HEK293 (cell line): ENCODE measurements at regions not wholly inside any gene's neighbourhood (a gene's known extent, or its start where the extent isn't known, plus 50 kb on each side); places are given as distances from the start of the nearest gene placed in this dataset.

ENCODE experiments used
- CTCF ChIA-PET: fragments of 350-600 bp; formaldehyde crosslinking; extraction: SDS; loops from one replicate; lab custom pipeline; 2021; ENCODE audit warnings: antibody characterized with exemption; lab: Yijun Ruan, JAX
- POLR2A ChIA-PET: fragments of 300-600 bp; formaldehyde crosslinking; extraction: SDS; loops from one replicate; lab custom pipeline; 2020; ENCODE audit warnings: antibody characterized with exemption, inconsistent platforms; lab: Yijun Ruan, JAX
- H3K27ac ChIP-seq: fragments of 200-500 bp; sonication (Bioruptor generic); 2 replicates; pipeline ENCODE4 v1.5.1; 2014; ENCODE audit warnings: low read depth, low read length, control low read depth, inconsistent platforms; ENCODE audit errors: extremely low read depth
- H3K36me3 ChIP-seq, 2 experiments: fragments of 200-500 bp in 1 of 2; sonication (Bioruptor generic) in 1 of 2; 1 replicate in 1 of 2; 2 replicates in 1 of 2; pipeline ENCODE4 v1.5.1; 2014 to 2017; ENCODE audit warnings: inconsistent platforms in 2 of 2, low read length in 2 of 2; ENCODE audit not compliant: control insufficient read depth in 2 of 2, insufficient read depth in 1 of 2
- H3K4me1 ChIP-seq: fragments of 200-500 bp; sonication (Bioruptor generic); 2 replicates; pipeline ENCODE4 v1.5.1; 2014; ENCODE audit warnings: mild to moderate bottlenecking, low read length, inconsistent platforms; ENCODE audit not compliant: control insufficient read depth, insufficient read depth
- H3K4me3 ChIP-seq: 2 replicates; pipeline ENCODE4 v1.5.1; 2011; ENCODE audit warnings: low read depth, mild to moderate bottlenecking, control low read depth, low read length, moderate library complexity
- H3K9me3 ChIP-seq: fragments of 200-500 bp; sonication (Bioruptor generic); 2 replicates; pipeline ENCODE4 v1.5.1; 2014; ENCODE audit warnings: low read depth, low read length, inconsistent platforms; ENCODE audit not compliant: control insufficient read depth, insufficient read depth
- EGR2 ChIP-seq: fragments of 450-650 bp; formaldehyde crosslinking; IDR thresholded peaks from 2 replicates; pipeline ENCODE4 v1.5.1; 2016; ENCODE audit warnings: low read depth, missing biosample characterization, missing genetic modification characterization
- FEZF1 ChIP-seq: fragments of 450-650 bp; formaldehyde crosslinking; IDR thresholded peaks from 2 replicates; pipeline ENCODE4 v1.5.1; 2016; ENCODE audit warnings: missing biosample characterization, missing genetic modification characterization
- GLI2 ChIP-seq: fragments of 450-650 bp; formaldehyde crosslinking; IDR thresholded peaks from 2 replicates; pipeline ENCODE4; 2017; ENCODE audit warnings: missing biosample characterization, missing genetic modification characterization, low read depth, borderline replicate concordance
- KLF10 ChIP-seq: fragments of 450-650 bp; IDR thresholded peaks from 2 replicates; pipeline ENCODE4 v1.5.1; 2018; ENCODE audit warnings: missing biosample characterization, mild to moderate bottlenecking, missing genetic modification characterization
- PRDM4 ChIP-seq: fragments of 450-650 bp; formaldehyde crosslinking; IDR thresholded peaks from 2 replicates; pipeline ENCODE4 v1.5.1; 2017; ENCODE audit warnings: missing biosample characterization, missing genetic modification characterization
- REPIN1 ChIP-seq: fragments of 450-650 bp; formaldehyde crosslinking; IDR thresholded peaks from 2 replicates; pipeline ENCODE4 v1.5.1; 2017; ENCODE audit warnings: missing biosample characterization, missing genetic modification characterization, low read depth
- SALL2 ChIP-seq: fragments of 450-650 bp; formaldehyde crosslinking; IDR thresholded peaks from 2 replicates; pipeline ENCODE4 v1.5.0; 2017; ENCODE audit warnings: missing biosample characterization, mild to moderate bottlenecking, missing genetic modification characterization, borderline replicate concordance
- TCF7L2 ChIP-seq: IDR thresholded peaks from 2 replicates; pipeline ENCODE4 v1.6.1; 2011; ENCODE audit warnings: low read depth, mild to moderate bottlenecking, inconsistent platforms, low read length, moderate library complexity, borderline replicate concordance
- ZBTB48 ChIP-seq: fragments of 450-650 bp; formaldehyde crosslinking; IDR thresholded peaks from 2 replicates; pipeline ENCODE4 v1.5.1; 2016; ENCODE audit warnings: missing biosample characterization, missing genetic modification characterization
- ZFHX2 ChIP-seq: fragments of 450-650 bp; formaldehyde crosslinking; conservative IDR thresholded peaks from 2 replicates; pipeline ENCODE4 v1.5.1; 2016; ENCODE audit warnings: missing biosample characterization, missing genetic modification characterization
- ZFP3 ChIP-seq: fragments of 450-650 bp; formaldehyde crosslinking; IDR thresholded peaks from 2 replicates; pipeline ENCODE4 v1.5.1; 2016; ENCODE audit warnings: low read depth, missing biosample characterization, missing genetic modification characterization
- ZFP37 ChIP-seq: fragments of 450-650 bp; formaldehyde crosslinking; IDR thresholded peaks from 2 replicates; pipeline ENCODE4 v1.5.1; 2016; ENCODE audit warnings: missing biosample characterization, missing genetic modification characterization
- ZIC2 ChIP-seq: fragments of 450-650 bp; formaldehyde crosslinking; IDR thresholded peaks from 2 replicates; pipeline ENCODE4 v1.5.1; 2016; ENCODE audit warnings: missing biosample characterization, missing genetic modification characterization
- ZNF175 ChIP-seq: fragments of 450-650 bp; formaldehyde crosslinking; IDR thresholded peaks from 2 replicates; pipeline ENCODE4 v1.5.1; 2016; ENCODE audit warnings: missing biosample characterization, missing genetic modification characterization
- ZNF311 ChIP-seq: fragments of 450-650 bp; formaldehyde crosslinking; IDR thresholded peaks from 2 replicates; pipeline ENCODE4 v1.5.1; 2017; ENCODE audit warnings: missing biosample characterization, missing genetic modification characterization, borderline replicate concordance
- ZNF416 ChIP-seq: fragments of 450-650 bp; formaldehyde crosslinking; IDR thresholded peaks from 2 replicates; pipeline ENCODE4 v1.5.1; 2016; ENCODE audit warnings: missing biosample characterization, missing genetic modification characterization
- ZNF423 ChIP-seq: fragments of 450-650 bp; formaldehyde crosslinking; IDR thresholded peaks from 2 replicates; pipeline ENCODE4 v1.5.1; 2016; ENCODE audit warnings: missing biosample characterization, missing genetic modification characterization
- ZNF426 ChIP-seq: fragments of 450-650 bp; formaldehyde crosslinking; IDR thresholded peaks from 2 replicates; pipeline ENCODE4 v1.5.1; 2017; ENCODE audit warnings: missing biosample characterization, missing genetic modification characterization, mild to moderate bottlenecking, inconsistent platforms, moderate library complexity
- ZNF514 ChIP-seq: fragments of 450-650 bp; formaldehyde crosslinking; IDR thresholded peaks from 2 replicates; pipeline ENCODE4 v1.5.1; 2016; ENCODE audit warnings: missing biosample characterization, missing genetic modification characterization
- ZNF548 ChIP-seq: fragments of 450-650 bp; formaldehyde crosslinking; IDR thresholded peaks from 2 replicates; pipeline ENCODE4 v1.5.1; 2016; ENCODE audit warnings: missing biosample characterization, missing genetic modification characterization
- ZNF610 ChIP-seq: fragments of 450-650 bp; formaldehyde crosslinking; IDR thresholded peaks from 2 replicates; pipeline ENCODE4 v1.5.1; 2016; ENCODE audit warnings: missing biosample characterization, missing genetic modification characterization, borderline replicate concordance
- ZNF664 ChIP-seq: fragments of 450-650 bp; formaldehyde crosslinking; IDR thresholded peaks from 2 replicates; pipeline ENCODE4 v1.5.1; 2016; ENCODE audit warnings: missing biosample characterization, missing genetic modification characterization
- ZNF701 ChIP-seq: fragments of 450-650 bp; formaldehyde crosslinking; IDR thresholded peaks from 2 replicates; pipeline ENCODE4 v1.5.1; 2016; ENCODE audit warnings: missing biosample characterization, missing genetic modification characterization
- ZNF768 ChIP-seq: fragments of 450-650 bp; formaldehyde crosslinking; IDR thresholded peaks from 2 replicates; pipeline ENCODE4 v1.5.1; 2018; ENCODE audit warnings: missing biosample characterization, mild to moderate bottlenecking, missing genetic modification characterization
- ZNF791 ChIP-seq: fragments of 450-650 bp; formaldehyde crosslinking; IDR thresholded peaks from 2 replicates; pipeline ENCODE4 v1.5.1; 2016; ENCODE audit warnings: missing biosample characterization, missing genetic modification characterization
- TF ChIP-seq, protein P1 (sequence below): fragments of 450-650 bp; formaldehyde crosslinking; conservative IDR thresholded peaks from 2 replicates; pipeline ENCODE4 v1.5.1; 2016; ENCODE audit warnings: low read depth, missing biosample characterization, missing genetic modification characterization

DNA sequence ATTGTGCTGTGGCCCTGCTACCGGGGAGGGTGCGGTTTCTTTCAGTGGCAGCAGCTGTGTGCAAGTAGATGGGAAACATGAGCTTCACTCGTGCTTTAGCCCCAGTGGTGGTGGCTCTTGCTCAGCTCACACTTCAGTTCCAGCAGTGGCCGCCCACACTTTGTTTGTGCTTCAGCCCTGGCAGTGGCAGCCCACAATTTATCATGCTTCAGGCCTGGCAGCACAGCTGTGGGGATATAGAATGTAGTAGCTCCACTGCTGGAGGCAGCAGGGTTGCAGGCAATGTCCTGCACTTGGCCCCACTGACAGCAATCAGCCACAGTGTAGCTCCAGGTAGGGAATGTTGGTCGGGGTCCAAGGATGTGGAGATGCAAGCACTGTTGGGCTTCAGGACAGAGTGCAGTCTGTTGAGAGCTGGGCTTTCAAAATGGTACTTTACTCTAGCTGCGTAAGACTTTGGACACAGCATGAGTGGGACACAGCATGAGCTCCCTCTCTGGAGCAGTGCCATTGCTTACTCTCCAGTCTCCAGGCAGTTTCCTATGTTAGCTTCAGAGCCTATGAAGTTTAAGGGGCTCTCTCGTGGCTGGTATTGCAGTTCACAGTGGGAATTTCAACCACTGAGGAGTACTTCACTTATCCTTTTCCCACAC, 413.1 kb downstream of the PDGFC start (continued):
- TF ChIP-seq EGR2 (tag by site-specific recombination) = peak; percentile 26; the same call in 1 of the 2 replicates
- peak; percentile 53; the same call in 1 of the 2 replicates for TF ChIP-seq ZFHX2
- TF ChIP-seq ZNF664 (tag by site-specific recombination) = no peak
- TF ChIP-seq ZNF768 (tag by site-specific recombination) = no peak
- no peak for TF ChIP-seq ZNF548 (tag by site-specific recombination)
- peak; percentile 82 for TF ChIP-seq ZIC2 (tag by site-specific recombination)
- no peak for TF ChIP-seq SALL2 (tag by site-specific recombination)
- no peak for TF ChIP-seq ZNF514 (tag by site-specific recombination)
- TF ChIP-seq ZNF311 (tag by site-specific recombination) = no peak

DNA sequence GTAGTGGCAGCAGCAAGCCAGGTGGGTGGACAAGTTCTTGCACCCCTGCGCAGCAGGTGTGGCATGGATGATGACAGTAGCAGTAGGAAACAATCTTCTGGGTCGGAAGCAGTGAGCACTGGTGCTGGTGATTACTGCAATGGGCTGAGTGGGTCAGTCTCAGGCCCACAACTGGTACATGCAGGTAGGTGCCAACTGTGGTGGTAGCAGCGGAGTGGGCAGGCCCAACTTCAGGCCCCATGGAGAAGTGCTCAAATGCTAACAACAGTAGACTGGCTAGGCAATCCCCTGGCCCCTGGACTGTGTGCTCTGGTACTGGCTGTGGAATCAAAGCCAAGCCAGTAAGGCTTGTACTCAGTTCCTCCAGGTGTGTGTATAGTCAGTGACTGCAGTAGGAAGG, 413.7 kb downstream of the PDGFC start:
- H3K9me3 ChIP-seq = no peaks in the 10 kb centered on the region
- no peak overlapping the region for H3K4me3 ChIP-seq
- no peak overlapping the region for H3K27ac ChIP-seq
- CTCF ChIA-PET = no interaction called here
- TF ChIP-seq ZBTB48 (tag by site-specific recombination) (no peak), ZNF791 (tag by site-specific recombination) (no peak), ZFP37 (no peak), KLF10 (tag by site-specific recombination) (no peak), ZFP3 (no peak), REPIN1 (tag by site-specific recombination) (no peak), ZNF426 (tag by site-specific recombination) (no peak), SALL2 (tag by site-specific recombination) (no peak)
- TF ChIP-seq, protein P1, sequence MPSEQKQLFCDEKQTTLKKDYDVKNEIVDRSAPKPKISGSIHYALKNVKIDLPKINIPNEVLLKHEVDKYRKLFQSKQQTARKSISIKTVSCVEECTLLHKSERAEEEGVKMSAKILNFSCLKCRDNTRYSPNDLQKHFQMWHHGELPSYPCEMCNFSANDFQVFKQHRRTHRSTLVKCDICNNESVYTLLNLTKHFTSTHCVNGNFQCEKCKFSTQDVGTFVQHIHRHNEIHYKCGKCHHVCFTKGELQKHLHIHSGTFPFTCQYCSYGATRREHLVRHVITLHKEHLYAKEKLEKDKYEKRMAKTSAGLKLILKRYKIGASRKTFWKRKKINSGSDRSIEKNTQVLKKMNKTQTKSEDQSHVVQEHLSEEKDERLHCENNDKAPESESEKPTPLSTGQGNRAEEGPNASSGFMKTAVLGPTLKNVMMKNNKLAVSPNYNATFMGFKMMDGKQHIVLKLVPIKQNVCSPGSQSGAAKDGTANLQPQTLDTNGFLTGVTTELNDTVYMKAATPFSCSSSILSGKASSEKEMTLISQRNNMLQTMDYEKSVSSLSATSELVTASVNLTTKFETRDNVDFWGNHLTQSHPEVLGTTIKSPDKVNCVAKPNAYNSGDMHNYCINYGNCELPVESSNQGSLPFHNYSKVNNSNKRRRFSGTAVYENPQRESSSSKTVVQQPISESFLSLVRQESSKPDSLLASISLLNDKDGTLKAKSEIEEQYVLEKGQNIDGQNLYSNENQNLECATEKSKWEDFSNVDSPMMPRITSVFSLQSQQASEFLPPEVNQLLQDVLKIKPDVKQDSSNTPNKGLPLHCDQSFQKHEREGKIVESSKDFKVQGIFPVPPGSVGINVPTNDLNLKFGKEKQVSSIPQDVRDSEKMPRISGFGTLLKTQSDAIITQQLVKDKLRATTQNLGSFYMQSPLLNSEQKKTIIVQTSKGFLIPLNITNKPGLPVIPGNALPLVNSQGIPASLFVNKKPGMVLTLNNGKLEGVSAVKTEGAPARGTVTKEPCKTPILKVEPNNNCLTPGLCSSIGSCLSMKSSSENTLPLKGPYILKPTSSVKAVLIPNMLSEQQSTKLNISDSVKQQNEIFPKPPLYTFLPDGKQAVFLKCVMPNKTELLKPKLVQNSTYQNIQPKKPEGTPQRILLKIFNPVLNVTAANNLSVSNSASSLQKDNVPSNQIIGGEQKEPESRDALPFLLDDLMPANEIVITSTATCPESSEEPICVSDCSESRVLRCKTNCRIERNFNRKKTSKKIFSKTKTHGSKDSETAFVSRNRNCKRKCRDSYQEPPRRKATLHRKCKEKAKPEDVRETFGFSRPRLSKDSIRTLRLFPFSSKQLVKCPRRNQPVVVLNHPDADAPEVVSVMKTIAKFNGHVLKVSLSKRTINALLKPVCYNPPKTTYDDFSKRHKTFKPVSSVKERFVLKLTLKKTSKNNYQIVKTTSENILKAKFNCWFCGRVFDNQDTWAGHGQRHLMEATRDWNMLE (tag by site-specific recombination) = no peak
- POLR2A ChIA-PET = no interaction called here
- H3K36me3 ChIP-seq = no peaks in the 10 kb centered on the region
- no peaks in the 10 kb centered on the region for H3K4me1 ChIP-seq

DNA sequence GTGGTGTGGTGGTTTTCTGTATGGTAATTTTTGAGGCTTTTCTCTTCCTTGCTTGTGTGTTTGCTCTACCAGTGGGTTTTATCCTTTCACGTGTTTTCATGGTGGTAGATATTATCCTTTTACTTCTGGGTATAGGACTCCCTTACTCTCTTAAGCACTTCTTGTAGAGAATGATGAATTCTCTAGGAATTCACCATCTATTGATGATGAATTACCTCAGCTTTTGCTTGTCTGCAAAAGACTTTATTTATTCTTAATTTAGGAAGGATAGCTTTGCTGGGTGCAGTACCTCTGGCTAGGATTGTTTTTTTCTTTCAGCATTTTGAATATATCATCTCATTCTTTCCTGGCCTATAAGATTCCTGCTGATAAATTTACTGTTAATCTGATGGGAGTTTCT, 415.3 kb downstream of the PDGFC start:
- no peaks in the 10 kb centered on the region for H3K4me1 ChIP-seq
- ChIA-PET POLR2A (no interaction called here), CTCF (no interaction called here)
- no peaks in the 10 kb centered on the region for H3K36me3 ChIP-seq
- TF ChIP-seq ZNF423 (tag by site-specific recombination) = no peak
- TF ChIP-seq TCF7L2 = no peak
- no peak for TF ChIP-seq ZNF416
- TF ChIP-seq FEZF1 (tag by site-specific recombination) = no peak
- no peak for TF ChIP-seq ZNF175
- no peak for TF ChIP-seq ZNF701 (tag by site-specific recombination)
- no peak for TF ChIP-seq PRDM4 (tag by site-specific recombination)
- no peak for TF ChIP-seq ZNF610 (tag by site-specific recombination)
- TF ChIP-seq GLI2 (tag by site-specific recombination) = no peak
- H3K9me3 ChIP-seq = no peaks in the 10 kb centered on the region
- H3K27ac ChIP-seq = no peak overlapping the region
- no peak overlapping the region for H3K4me3 ChIP-seq
